ENCODE measurements at regions not wholly inside any gene's neighbourhood (a gene's known extent, or its start where the extent isn't known, plus 50 kb on each side); places are given as distances from the start of the nearest gene placed in this dataset.

DNA sequence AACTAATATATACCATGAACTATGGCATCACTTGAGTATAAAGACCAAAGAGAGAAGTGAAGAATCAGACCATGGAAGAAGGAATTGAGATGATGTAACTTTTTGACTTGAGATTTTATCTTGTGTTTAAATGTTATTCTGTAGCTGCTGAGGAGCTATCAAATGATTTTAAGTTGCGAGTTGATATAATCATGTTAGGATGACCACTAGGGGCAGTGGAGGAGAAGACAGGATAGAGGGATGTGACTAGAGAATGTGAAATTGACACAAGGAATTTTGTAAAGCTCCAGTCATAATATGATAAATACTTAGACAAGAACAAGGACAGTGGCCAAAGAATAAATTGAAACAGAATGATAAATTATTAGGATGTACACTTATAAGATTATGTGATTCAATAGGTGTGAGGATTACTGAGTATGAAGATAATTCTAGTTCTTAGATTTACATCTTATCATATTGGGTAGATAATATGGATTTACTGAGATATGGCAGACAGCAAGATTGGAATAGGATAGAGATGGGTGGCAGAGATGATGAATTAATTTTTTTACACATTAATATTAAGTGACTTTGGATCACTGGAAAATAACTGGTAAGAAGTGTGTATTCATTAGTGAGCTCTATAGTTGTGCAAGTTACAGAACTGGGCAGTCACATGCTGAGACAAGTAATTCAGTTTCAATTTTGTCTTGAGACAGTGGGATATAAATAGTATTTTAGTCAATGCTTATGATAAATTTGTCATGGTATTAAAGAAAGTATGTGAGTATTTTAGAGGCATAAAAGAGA, 816.0 kb upstream of the PCDH10 start:
- TF ChIP-seq, protein P1, sequence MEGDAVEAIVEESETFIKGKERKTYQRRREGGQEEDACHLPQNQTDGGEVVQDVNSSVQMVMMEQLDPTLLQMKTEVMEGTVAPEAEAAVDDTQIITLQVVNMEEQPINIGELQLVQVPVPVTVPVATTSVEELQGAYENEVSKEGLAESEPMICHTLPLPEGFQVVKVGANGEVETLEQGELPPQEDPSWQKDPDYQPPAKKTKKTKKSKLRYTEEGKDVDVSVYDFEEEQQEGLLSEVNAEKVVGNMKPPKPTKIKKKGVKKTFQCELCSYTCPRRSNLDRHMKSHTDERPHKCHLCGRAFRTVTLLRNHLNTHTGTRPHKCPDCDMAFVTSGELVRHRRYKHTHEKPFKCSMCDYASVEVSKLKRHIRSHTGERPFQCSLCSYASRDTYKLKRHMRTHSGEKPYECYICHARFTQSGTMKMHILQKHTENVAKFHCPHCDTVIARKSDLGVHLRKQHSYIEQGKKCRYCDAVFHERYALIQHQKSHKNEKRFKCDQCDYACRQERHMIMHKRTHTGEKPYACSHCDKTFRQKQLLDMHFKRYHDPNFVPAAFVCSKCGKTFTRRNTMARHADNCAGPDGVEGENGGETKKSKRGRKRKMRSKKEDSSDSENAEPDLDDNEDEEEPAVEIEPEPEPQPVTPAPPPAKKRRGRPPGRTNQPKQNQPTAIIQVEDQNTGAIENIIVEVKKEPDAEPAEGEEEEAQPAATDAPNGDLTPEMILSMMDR (IDR thresholded peaks at IDR 0.05) = no peak
- no peak for TF ChIP-seq POLR2A (IDR thresholded peaks at IDR 0.05)
